Mammary epithelial cell (primary cell): ENCODE measurements at regions not wholly inside any gene's neighbourhood (a gene's known extent, or its start where the extent isn't known, plus 50 kb on each side); places are given as distances from the start of the nearest gene placed in this dataset.

ENCODE experiments used
- CTCF ChIP-seq, 2 donors: IDR thresholded peaks in 1 of 2; conservative IDR thresholded peaks in 1 of 2; 2 replicates each; pipeline ENCODE4 v1.5.1; 2011 to 2012; ENCODE audit warnings: inconsistent platforms in 2 of 2, low read length in 2 of 2, mild to moderate bottlenecking in 2 of 2, control low read depth in 1 of 2, low read depth in 1 of 2; ENCODE audit not compliant: insufficient read depth in 1 of 2; ENCODE audit errors: extremely low read depth in 1 of 2
- EZH2 ChIP-seq: IDR thresholded peaks from 2 replicates; pipeline ENCODE4 v1.6.1; 2012; ENCODE audit warnings: low read length, inconsistent platforms, borderline replicate concordance

GRCh38 chr2:191738667-191739066 is 60.7 kb downstream of the NABP1 start:
- TF ChIP-seq CTCF (conservative IDR thresholded peaks at IDR 0.05 in 1 of 2, IDR thresholded peaks at IDR 0.05 in 1 of 2; ENCODE audit: extremely low read depth in 1 of 2, insufficient read depth in 1 of 2, low read depth in 1 of 2, low read length in 2 of 2) = no peak
- no peak for TF ChIP-seq EZH2
